ENCODE measurements at regions not wholly inside any gene's neighbourhood (a gene's known extent, or its start where the extent isn't known, plus 50 kb on each side); places are given as distances from the start of the nearest gene placed in this dataset.

DNA sequence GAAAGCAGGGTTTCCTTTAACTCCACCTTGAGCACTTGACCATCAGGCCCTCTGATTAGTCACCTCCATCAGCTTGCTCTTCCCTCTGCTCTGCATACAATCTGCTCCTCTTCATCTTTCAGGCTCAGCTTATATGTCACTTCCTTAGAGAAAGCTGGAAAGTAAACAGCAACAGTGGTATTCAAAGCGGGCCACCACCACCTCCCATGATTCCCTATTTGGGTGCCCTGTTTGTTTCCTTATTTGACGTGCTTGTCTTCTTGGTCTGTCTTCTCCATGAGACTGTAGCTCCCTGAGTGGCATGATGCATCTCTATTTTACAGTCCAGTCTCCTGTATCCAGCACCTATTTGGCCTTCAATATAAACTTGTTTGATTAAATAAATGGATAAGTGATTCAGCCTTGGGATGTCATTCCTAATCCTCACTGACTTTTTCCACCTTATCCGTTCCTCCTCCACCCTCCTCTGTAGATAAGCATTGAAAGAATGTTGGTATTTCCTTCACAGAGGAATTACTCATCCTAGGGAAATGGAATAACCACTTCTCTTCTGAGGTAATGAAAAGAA is 102.8 kb upstream of the SGK1 start:
- peaks cover 52% of the 10 kb centered on the region for H3K4me1 ChIP-seq (replicated peaks; ENCODE audit: insufficient read depth)
- no peak overlapping the region for H3K4me2 ChIP-seq
- no peak overlapping the region for H2AFZ ChIP-seq

DNA sequence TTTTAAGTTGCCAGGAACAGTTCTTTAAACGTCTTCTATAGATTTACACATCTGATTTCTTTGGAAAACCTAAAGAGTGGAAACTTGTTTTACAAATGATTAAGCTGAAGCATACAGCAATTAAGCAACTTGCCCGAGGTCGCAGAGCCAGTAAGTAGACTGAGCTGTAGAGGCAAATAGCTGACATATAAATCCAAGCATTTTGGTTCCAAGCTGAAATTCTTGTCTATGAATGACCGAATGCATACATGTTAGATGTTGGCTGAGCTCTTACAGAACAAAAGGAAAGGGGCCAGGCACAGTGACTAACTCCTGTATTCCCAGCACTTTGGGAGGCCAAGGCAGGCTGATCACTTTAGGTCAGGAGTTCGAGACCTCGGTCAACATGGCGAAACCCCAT is 101.8 kb upstream of the SGK1 start:
- no peak overlapping the region for H2AFZ ChIP-seq
- no peaks in the 10 kb centered on the region for H3K9me3 ChIP-seq (ENCODE audit: insufficient read depth, low read depth)
- DNase-seq, result no peak
- H3F3A ChIP-seq (ENCODE audit: insufficient read depth, low read depth), result peaks cover 22% of the 10 kb centered on the region; the same call in 1 of the 2 replicates
- peaks cover 42% of the 10 kb centered on the region for H3K4me1 ChIP-seq (replicated peaks; ENCODE audit: insufficient read depth)
- ChIA-PET POLR2A (ENCODE audit: unreplicated experiment) (no interaction called here), CTCF (no interaction called here)
- H3K9me2 ChIP-seq (ENCODE audit: insufficient read depth), result no peaks in the 10 kb centered on the region
- no peaks in the 10 kb centered on the region for H3K79me2 ChIP-seq (ENCODE audit: low read depth)
- H3K4me3 ChIP-seq, result no peak overlapping the region
- H4K20me1 ChIP-seq (ENCODE audit: insufficient read depth), result no peaks in the 10 kb centered on the region
- H3K4me2 ChIP-seq, result no peak overlapping the region
- no peaks in the 10 kb centered on the region for H3K27me3 ChIP-seq (ENCODE audit: insufficient read depth, low read depth)
- intact Hi-C loops (cut with micrococcal nuclease; ENCODE audit: unreplicated experiment), result no loop called here
- H3K27ac ChIP-seq, result no peak overlapping the region
- TF ChIP-seq EZH2 (IDR thresholded peaks at IDR 0.05; ENCODE audit: low read depth), result no peak
- TF ChIP-seq, protein P1, sequence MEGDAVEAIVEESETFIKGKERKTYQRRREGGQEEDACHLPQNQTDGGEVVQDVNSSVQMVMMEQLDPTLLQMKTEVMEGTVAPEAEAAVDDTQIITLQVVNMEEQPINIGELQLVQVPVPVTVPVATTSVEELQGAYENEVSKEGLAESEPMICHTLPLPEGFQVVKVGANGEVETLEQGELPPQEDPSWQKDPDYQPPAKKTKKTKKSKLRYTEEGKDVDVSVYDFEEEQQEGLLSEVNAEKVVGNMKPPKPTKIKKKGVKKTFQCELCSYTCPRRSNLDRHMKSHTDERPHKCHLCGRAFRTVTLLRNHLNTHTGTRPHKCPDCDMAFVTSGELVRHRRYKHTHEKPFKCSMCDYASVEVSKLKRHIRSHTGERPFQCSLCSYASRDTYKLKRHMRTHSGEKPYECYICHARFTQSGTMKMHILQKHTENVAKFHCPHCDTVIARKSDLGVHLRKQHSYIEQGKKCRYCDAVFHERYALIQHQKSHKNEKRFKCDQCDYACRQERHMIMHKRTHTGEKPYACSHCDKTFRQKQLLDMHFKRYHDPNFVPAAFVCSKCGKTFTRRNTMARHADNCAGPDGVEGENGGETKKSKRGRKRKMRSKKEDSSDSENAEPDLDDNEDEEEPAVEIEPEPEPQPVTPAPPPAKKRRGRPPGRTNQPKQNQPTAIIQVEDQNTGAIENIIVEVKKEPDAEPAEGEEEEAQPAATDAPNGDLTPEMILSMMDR (conservative IDR thresholded peaks at IDR 0.05), result no peak
- BruUV-seq (replicated peaks), result no TSS peak
- no peaks in the 10 kb centered on the region for H3K36me3 ChIP-seq (ENCODE audit: low read depth)

More for the DNA sequence above, 102.8 kb upstream of the SGK1 start:
- Histone ChIP-seq H3K9me3 (ENCODE audit: insufficient read depth, low read depth) (no peaks in the 10 kb centered on the region), H3K36me3 (ENCODE audit: low read depth) (no peaks in the 10 kb centered on the region), H3K27me3 (ENCODE audit: insufficient read depth, low read depth) (no peaks in the 10 kb centered on the region), H3K9me2 (ENCODE audit: insufficient read depth) (no peaks in the 10 kb centered on the region), H3K79me2 (ENCODE audit: low read depth) (no peaks in the 10 kb centered on the region), H3K4me3 (no peak overlapping the region), H3K27ac (no peak overlapping the region), H3F3A (ENCODE audit: insufficient read depth, low read depth) (peaks cover 32% of the 10 kb centered on the region; the same call in 1 of the 2 replicates), H4K20me1 (ENCODE audit: insufficient read depth) (no peaks in the 10 kb centered on the region)
- intact Hi-C loops (cut with micrococcal nuclease; ENCODE audit: unreplicated experiment), result no loop called here
- ChIA-PET CTCF (interaction anchor here (0.6 to 0.7 kb wide), 2 partner anchors 21 to 29 kb away, joined by 3 to 8 read pairs; no protein-coding TSS in a partner anchor), POLR2A (ENCODE audit: unreplicated experiment) (interaction anchor here (0.5 kb wide), 1 partner anchor 582 kb away, joined by 14 read pairs; no protein-coding TSS in a partner anchor)
- DNase-seq, result no peak
- BruUV-seq (replicated peaks), result no TSS peak
- no peak for TF ChIP-seq EZH2 (IDR thresholded peaks at IDR 0.05; ENCODE audit: low read depth)
- TF ChIP-seq, protein P1 (conservative IDR thresholded peaks at IDR 0.05), result no peak

DNA sequence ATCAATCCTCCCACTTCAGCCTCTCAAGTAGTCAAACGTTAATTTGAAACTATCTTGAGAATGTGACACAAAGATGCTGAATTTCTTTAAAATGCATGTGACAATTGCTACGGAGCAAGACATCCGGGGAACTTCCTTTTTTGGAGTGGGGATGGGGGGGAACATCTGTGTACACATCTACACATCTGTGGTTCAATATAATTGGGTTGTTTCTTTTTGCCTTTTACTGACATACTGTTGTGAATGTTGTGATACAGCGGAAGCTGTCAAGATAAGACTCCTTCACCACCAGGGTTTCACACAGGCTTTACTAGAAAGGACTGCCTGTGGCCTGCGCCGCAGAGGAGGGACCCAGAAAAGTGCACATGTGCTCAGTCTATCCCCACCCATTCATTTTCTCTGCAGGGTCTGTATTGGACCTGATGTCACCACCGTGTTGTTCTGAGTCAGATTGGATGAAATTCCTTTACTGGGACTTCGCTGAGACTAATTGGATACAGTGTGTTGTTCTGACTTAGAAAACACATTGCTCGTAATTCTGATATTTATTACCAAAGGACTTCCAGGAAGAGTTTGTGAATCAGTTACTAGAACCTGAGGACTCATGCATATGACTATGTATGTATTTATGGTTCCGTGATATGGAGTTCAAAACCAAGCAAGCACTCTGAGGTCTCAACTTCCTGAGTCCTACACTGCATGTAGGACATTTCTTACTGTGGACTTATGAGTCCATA is 98.7 kb upstream of the SGK1 start:
- no TSS peak for BruUV-seq (replicated peaks)
- intact Hi-C loops (cut with micrococcal nuclease; ENCODE audit: unreplicated experiment), result no loop called here
- no peak for DNase-seq
- no peak overlapping the region for H3K4me2 ChIP-seq
- H3K4me3 ChIP-seq, result no peak overlapping the region
- H4K20me1 ChIP-seq (ENCODE audit: insufficient read depth), result no peaks in the 10 kb centered on the region
- H3K36me3 ChIP-seq (ENCODE audit: low read depth), result no peaks in the 10 kb centered on the region
- no peaks in the 10 kb centered on the region for H3K9me2 ChIP-seq (ENCODE audit: insufficient read depth)
- H2AFZ ChIP-seq, result no peak overlapping the region
- no peak for TF ChIP-seq EZH2 (IDR thresholded peaks at IDR 0.05; ENCODE audit: low read depth)
- TF ChIP-seq, protein P1 (conservative IDR thresholded peaks at IDR 0.05), result no peak
- no peaks in the 10 kb centered on the region for H3K79me2 ChIP-seq (ENCODE audit: low read depth)
- no peaks in the 10 kb centered on the region for H3K9me3 ChIP-seq (ENCODE audit: insufficient read depth, low read depth)
- H3K27me3 ChIP-seq (ENCODE audit: insufficient read depth, low read depth), result no peaks in the 10 kb centered on the region
- POLR2A ChIA-PET (ENCODE audit: unreplicated experiment), result no interaction called here
- peaks cover 17% of the 10 kb centered on the region for H3K4me1 ChIP-seq (replicated peaks; ENCODE audit: insufficient read depth)
- no peak overlapping the region for H3K27ac ChIP-seq
- CTCF ChIA-PET, result no interaction called here
- peaks cover 6% of the 10 kb centered on the region; the same call in 1 of the 2 replicates for H3F3A ChIP-seq (ENCODE audit: insufficient read depth, low read depth)
